ENCODE measurements at regions not wholly inside any gene's neighbourhood (a gene's known extent, or its start where the extent isn't known, plus 50 kb on each side); places are given as distances from the start of the nearest gene placed in this dataset.
"Not testable (repeated sequence)": the region's sequence is repeated elsewhere in the genome, so short reads cannot be mapped to it uniquely, and the experiment has no call there.

GRCh38 chr22:22058633-22059290 lies 76.2 kb upstream of the TOP3B start:
- DNase-seq (ENCODE audit: low read depth in 2 of 2): no peak

GRCh38 chr22:22057617-22058378 lies 75.2 kb upstream of the TOP3B start:
- no peak for DNase-seq (ENCODE audit: low read depth in 2 of 2)

- DNase-seq (ENCODE audit: low read depth in 2 of 2): not testable (repeated sequence)
Measured at GRCh38 chr22:22056809-22057594, 74.4 kb upstream of the TOP3B start.

GRCh38 chr22:22052548-22053139 lies 70.1 kb upstream of the TOP3B start:
- not testable (repeated sequence) for DNase-seq (ENCODE audit: low read depth in 2 of 2)

GRCh38 chr22:22051032-22051431 lies 68.4 kb upstream of the TOP3B start:
- not testable (repeated sequence) for DNase-seq (ENCODE audit: low read depth in 2 of 2)

- DNase-seq (ENCODE audit: low read depth in 2 of 2): no peak
Measured at GRCh38 chr22:22050141-22050775, 67.7 kb upstream of the TOP3B start.

GRCh38 chr22:22049684-22050083 lies 67.1 kb upstream of the TOP3B start:
- DNase-seq (ENCODE audit: low read depth in 2 of 2): no peak

GRCh38 chr22:22048981-22049531 lies 66.5 kb upstream of the TOP3B start:
- DNase-seq (ENCODE audit: low read depth in 2 of 2): no peak

GRCh38 chr22:22048318-22048942 lies 65.8 kb upstream of the TOP3B start:
- no peak for DNase-seq (ENCODE audit: low read depth in 2 of 2)

GRCh38 chr22:22047776-22048175 lies 65.2 kb upstream of the TOP3B start:
- DNase-seq (ENCODE audit: low read depth in 2 of 2): no peak

GRCh38 chr22:22047266-22047665 lies 64.7 kb upstream of the TOP3B start:
- no peak for DNase-seq (ENCODE audit: low read depth in 2 of 2)

GRCh38 chr22:22046370-22046769 lies 63.8 kb upstream of the TOP3B start:
- DNase-seq (ENCODE audit: low read depth in 2 of 2): no peak

GRCh38 chr22:22045571-22046335 lies 63.2 kb upstream of the TOP3B start:
- no peak for DNase-seq (ENCODE audit: low read depth in 2 of 2)

GRCh38 chr22:22044153-22044552 lies 61.6 kb upstream of the TOP3B start:
- no peak for DNase-seq (ENCODE audit: low read depth in 2 of 2)

- DNase-seq (ENCODE audit: low read depth in 2 of 2): no peak
Measured at GRCh38 chr22:22043296-22044078, 60.9 kb upstream of the TOP3B start.

- DNase-seq (ENCODE audit: low read depth in 2 of 2): no peak
Measured at GRCh38 chr22:22042599-22043295, 60.2 kb upstream of the TOP3B start.

GRCh38 chr22:22042009-22042408 lies 59.4 kb upstream of the TOP3B start:
- DNase-seq (ENCODE audit: low read depth in 2 of 2): no peak

GRCh38 chr22:22040908-22041307 lies 58.3 kb upstream of the TOP3B start:
- DNase-seq (ENCODE audit: low read depth in 2 of 2): no peak

GRCh38 chr22:22040472-22040871 lies 57.9 kb upstream of the TOP3B start:
- DNase-seq (ENCODE audit: low read depth in 2 of 2): no peak

Data from fibroblast of skin of left biceps (primary cell).